Body of pancreas (tissue), 4 donors: ENCODE measurements at regions not wholly inside any gene's neighbourhood (a gene's known extent, or its start where the extent isn't known, plus 50 kb on each side); places are given as distances from the start of the nearest gene placed in this dataset.

Source experiments
- ATAC-seq: fragments of 150-250 bp; one replicate; pipeline ENCODE4 v1.9.1; 2016
- DNase-seq, 4 donors: peaks; one replicate each; pipeline ENCODE4 v3.0.0-alpha.2; 2019
- H3K27ac ChIP-seq, 4 donors: fragments of 200-600 bp; sonication (generic); 1 replicate in 3 of 4; 2 replicates in 1 of 4; pipeline versions ENCODE4 v1.5.1 to v1.6.1; 2016 to 2019; ENCODE audit warnings: mild to moderate bottlenecking in 1 of 4, mixed read lengths in 1 of 4, moderate library complexity in 1 of 4
- H3K27me3 ChIP-seq, 2 donors: fragments of 200-600 bp; sonication (generic); one replicate each; pipeline ENCODE4 v1.6.0; 2016; ENCODE audit warnings: mild to moderate bottlenecking in 1 of 2
- H3K36me3 ChIP-seq, 2 donors: fragments of 200-600 bp; sonication (generic); replicated peaks in 1 of 2; 2 replicates each; pipeline ENCODE4 v1.5.1; 2016; ENCODE audit warnings: low read depth in 2 of 2; ENCODE audit not compliant: insufficient read depth in 1 of 2
- H3K4me1 ChIP-seq: fragments of 200-600 bp; sonication (generic); one replicate; pipeline ENCODE4 v1.6.0; 2016
- H3K4me3 ChIP-seq, 2 donors: fragments of 200-600 bp; sonication (generic); 1 replicate in 1 of 2; 2 replicates in 1 of 2; pipeline ENCODE4 v1.5.1; 2016 to 2019
- H3K9me3 ChIP-seq, 3 donors: fragments of 200-600 bp; sonication (generic); 1 replicate in 2 of 3; 2 replicates in 1 of 3; pipeline ENCODE4 v1.5.1; 2016
- POLR2A ChIP-seq, 3 donors: fragments of 450-650 bp; IDR thresholded peaks; one replicate each; pipeline ENCODE4 v1.6.1; 2016; ENCODE audit warnings: antibody characterized with exemption in 3 of 3, mild to moderate bottlenecking in 2 of 3
- WGBS, 2 donors: methylation state at CpG; one replicate each; pipeline ENCODE4 v1.1.5; 2017; 5-methylcytosine and 5-hydroxymethylcytosine counted together
- intact Hi-C: fragments of 100-400 bp; cut with DNase I; formaldehyde crosslinking; loops from one replicate; pipeline ENCODE4 v1.15.1; 2023
- TF ChIP-seq, protein P1 (sequence below), 7 experiments: fragments of 450-650 bp in 4 of 7; fragments of 200-600 bp in 3 of 7; sonication (generic) in 3 of 7; IDR thresholded peaks; one replicate each; pipeline ENCODE4 v1.5.1; 2016 to 2019; ENCODE audit warnings: antibody characterized with exemption in 7 of 7

GRCh38 chr11:98234698-98235097, 786.1 kb upstream of the CNTN5 start:
- DNase-seq (no peak), ATAC-seq (no peak)
- no peaks in the 10 kb centered on the region for H3K4me1 ChIP-seq
- H3K4me3 ChIP-seq = no peak overlapping the region
- H3K36me3 ChIP-seq = no peaks in the 10 kb centered on the region
- intact Hi-C loops = no loop called here
- no peak for TF ChIP-seq POLR2A (IDR thresholded peaks at IDR 0.05)
- TF ChIP-seq, protein P1, sequence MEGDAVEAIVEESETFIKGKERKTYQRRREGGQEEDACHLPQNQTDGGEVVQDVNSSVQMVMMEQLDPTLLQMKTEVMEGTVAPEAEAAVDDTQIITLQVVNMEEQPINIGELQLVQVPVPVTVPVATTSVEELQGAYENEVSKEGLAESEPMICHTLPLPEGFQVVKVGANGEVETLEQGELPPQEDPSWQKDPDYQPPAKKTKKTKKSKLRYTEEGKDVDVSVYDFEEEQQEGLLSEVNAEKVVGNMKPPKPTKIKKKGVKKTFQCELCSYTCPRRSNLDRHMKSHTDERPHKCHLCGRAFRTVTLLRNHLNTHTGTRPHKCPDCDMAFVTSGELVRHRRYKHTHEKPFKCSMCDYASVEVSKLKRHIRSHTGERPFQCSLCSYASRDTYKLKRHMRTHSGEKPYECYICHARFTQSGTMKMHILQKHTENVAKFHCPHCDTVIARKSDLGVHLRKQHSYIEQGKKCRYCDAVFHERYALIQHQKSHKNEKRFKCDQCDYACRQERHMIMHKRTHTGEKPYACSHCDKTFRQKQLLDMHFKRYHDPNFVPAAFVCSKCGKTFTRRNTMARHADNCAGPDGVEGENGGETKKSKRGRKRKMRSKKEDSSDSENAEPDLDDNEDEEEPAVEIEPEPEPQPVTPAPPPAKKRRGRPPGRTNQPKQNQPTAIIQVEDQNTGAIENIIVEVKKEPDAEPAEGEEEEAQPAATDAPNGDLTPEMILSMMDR (IDR thresholded peaks at IDR 0.05) = no peak
- H3K27ac ChIP-seq = no peak overlapping the region
- H3K9me3 ChIP-seq = no peaks in the 10 kb centered on the region
- 64 to 81% methylated on average over 2 of the region's 2 CpGs for WGBS, 2 donors
- no peaks in the 10 kb centered on the region for H3K27me3 ChIP-seq

DNA sequence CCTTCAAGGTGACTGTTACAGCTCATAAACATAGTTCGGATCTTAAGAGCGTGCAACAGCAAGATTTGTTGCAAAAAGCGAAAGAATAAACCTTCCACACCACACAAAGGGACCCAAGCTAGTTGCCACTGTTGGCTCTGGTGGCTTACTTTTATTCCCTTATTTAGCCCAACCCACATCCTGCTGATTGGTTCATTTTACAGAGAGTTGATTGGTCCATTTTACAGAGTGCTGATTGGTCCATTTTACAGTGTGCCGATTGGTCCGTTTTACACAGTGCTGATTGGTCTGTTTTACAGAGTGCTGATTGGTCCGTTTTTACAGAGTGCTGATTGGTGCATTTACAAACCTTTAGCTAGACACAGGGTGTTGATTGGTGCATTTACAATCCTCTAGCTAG, 776.9 kb upstream of the CNTN5 start:
- Histone ChIP-seq H3K27me3 (no peaks in the 10 kb centered on the region), H3K36me3 (no peaks in the 10 kb centered on the region), H3K9me3 (no peaks in the 10 kb centered on the region), H3K4me3 (no peak overlapping the region), H3K4me1 (no peaks in the 10 kb centered on the region), H3K27ac (no peak overlapping the region)
- intact Hi-C loops = no loop called here
- ATAC-seq (no peak), DNase-seq (no peak)
- no peak for TF ChIP-seq POLR2A (IDR thresholded peaks at IDR 0.05)
- TF ChIP-seq, protein P1 (IDR thresholded peaks at IDR 0.05) = no peak
- WGBS, 2 donors = 50 to 65% methylated on average over 6 of the region's 6 CpGs

GRCh38 chr11:98260983-98261382, 759.8 kb upstream of the CNTN5 start:
- Histone ChIP-seq H3K27ac (no peak overlapping the region), H3K4me3 (no peak overlapping the region), H3K4me1 (no peaks in the 10 kb centered on the region), H3K9me3 (no peaks in the 10 kb centered on the region), H3K27me3 (no peaks in the 10 kb centered on the region), H3K36me3 (no peaks in the 10 kb centered on the region)
- TF ChIP-seq, protein P1 (IDR thresholded peaks at IDR 0.05) = no peak
- TF ChIP-seq POLR2A (IDR thresholded peaks at IDR 0.05) = no peak
- ATAC-seq = no peak
- WGBS, 2 donors = 47 to 61% methylated on average over 1 of the region's 1 CpG
- intact Hi-C loops = no loop called here
- DNase-seq = no peak

- no peak overlapping the region for H3K4me3 ChIP-seq
- no peaks in the 10 kb centered on the region for H3K9me3 ChIP-seq
- no peaks in the 10 kb centered on the region for H3K27me3 ChIP-seq
- intact Hi-C loops = no loop called here
- no peak overlapping the region for H3K27ac ChIP-seq
- no peaks in the 10 kb centered on the region for H3K4me1 ChIP-seq
- 39 to 45% methylated on average over 2 of the region's 2 CpGs for WGBS, 2 donors
- ATAC-seq = no peak
- no peak for TF ChIP-seq POLR2A (IDR thresholded peaks at IDR 0.05)
- TF ChIP-seq, protein P1 (IDR thresholded peaks at IDR 0.05) = no peak
- no peaks in the 10 kb centered on the region for H3K36me3 ChIP-seq
- DNase-seq = no peak
These were observed 743.4 kb upstream of the CNTN5 start for GRCh38 chr11:98277251-98277912.

- TF ChIP-seq, protein P1 (IDR thresholded peaks at IDR 0.05) = no peak
- TF ChIP-seq POLR2A (IDR thresholded peaks at IDR 0.05) = no peak
- Histone ChIP-seq H3K9me3 (no peaks in the 10 kb centered on the region), H3K4me1 (no peaks in the 10 kb centered on the region), H3K36me3 (no peaks in the 10 kb centered on the region), H3K27ac (no peak overlapping the region), H3K4me3 (no peak overlapping the region), H3K27me3 (no peaks in the 10 kb centered on the region)
- DNase-seq (no peak), ATAC-seq (no peak)
- intact Hi-C loops = no loop called here
- 50 to 61% methylated on average over 3 of the region's 3 CpGs for WGBS, 2 donors
These were observed 731.0 kb upstream of the CNTN5 start for GRCh38 chr11:98289617-98290263.
